Activated CD8-positive, alpha-beta T cell treated with anti-CD3 and anti-CD28 coated beads, Interleukin-2, amount 10 ng/mL, durations not matched to agents 7 days and 5 days (primary cell): ENCODE measurements at regions not wholly inside any gene's neighbourhood (a gene's known extent, or its start where the extent isn't known, plus 50 kb on each side); places are given as distances from the start of the nearest gene placed in this dataset.
A peak's percentile ranks its signal among the peaks of the same experiment; 100 is the strongest.

Experiments used
- ATAC-seq: fragments of 150-1000 bp; cut with Tn5 transposase; one replicate; pipeline ENCODE4 v1.10.0; 2021; ENCODE audit warnings: moderate library complexity
- CTCF ChIA-PET: fragments of 350-600 bp; sonication (Branson Sonifier 250); formaldehyde crosslinking; loops from one replicate; lab custom pipeline; 2021; ENCODE audit warnings: antibody characterized with exemption; lab: Charles Lee
- POLR2A ChIA-PET: fragments of 350-600 bp; sonication (Branson Sonifier 250); formaldehyde crosslinking; loops from one replicate; lab custom pipeline; 2021; ENCODE audit warnings: antibody characterized with exemption; lab: Charles Lee
- DNase-seq: peaks from one replicate; pipeline ENCODE4 v3.0.0-alpha.2; 2020
- H3K27ac Mint-ChIP-seq: one replicate; pipeline ENCODE4 v1.8.0; 2021; ENCODE audit warnings: mild to moderate bottlenecking, mixed read lengths
- H3K27me3 Mint-ChIP-seq: one replicate; pipeline ENCODE4 v1.8.0; 2021; ENCODE audit warnings: low read depth, mixed read lengths
- H3K36me3 Mint-ChIP-seq: one replicate; pipeline ENCODE4 v1.8.0; 2021; ENCODE audit warnings: low read depth, mixed read lengths
- H3K4me1 Mint-ChIP-seq: one replicate; pipeline ENCODE4 v1.8.0; 2021; ENCODE audit warnings: low read depth, mixed read lengths
- H3K4me3 Mint-ChIP-seq: one replicate; pipeline ENCODE4 v1.8.0; 2021; ENCODE audit warnings: mild to moderate bottlenecking, mixed read lengths
- H3K9me3 Mint-ChIP-seq: one replicate; pipeline ENCODE4 v1.8.0; 2022; ENCODE audit warnings: mixed read lengths; ENCODE audit not compliant: insufficient read depth

DNA sequence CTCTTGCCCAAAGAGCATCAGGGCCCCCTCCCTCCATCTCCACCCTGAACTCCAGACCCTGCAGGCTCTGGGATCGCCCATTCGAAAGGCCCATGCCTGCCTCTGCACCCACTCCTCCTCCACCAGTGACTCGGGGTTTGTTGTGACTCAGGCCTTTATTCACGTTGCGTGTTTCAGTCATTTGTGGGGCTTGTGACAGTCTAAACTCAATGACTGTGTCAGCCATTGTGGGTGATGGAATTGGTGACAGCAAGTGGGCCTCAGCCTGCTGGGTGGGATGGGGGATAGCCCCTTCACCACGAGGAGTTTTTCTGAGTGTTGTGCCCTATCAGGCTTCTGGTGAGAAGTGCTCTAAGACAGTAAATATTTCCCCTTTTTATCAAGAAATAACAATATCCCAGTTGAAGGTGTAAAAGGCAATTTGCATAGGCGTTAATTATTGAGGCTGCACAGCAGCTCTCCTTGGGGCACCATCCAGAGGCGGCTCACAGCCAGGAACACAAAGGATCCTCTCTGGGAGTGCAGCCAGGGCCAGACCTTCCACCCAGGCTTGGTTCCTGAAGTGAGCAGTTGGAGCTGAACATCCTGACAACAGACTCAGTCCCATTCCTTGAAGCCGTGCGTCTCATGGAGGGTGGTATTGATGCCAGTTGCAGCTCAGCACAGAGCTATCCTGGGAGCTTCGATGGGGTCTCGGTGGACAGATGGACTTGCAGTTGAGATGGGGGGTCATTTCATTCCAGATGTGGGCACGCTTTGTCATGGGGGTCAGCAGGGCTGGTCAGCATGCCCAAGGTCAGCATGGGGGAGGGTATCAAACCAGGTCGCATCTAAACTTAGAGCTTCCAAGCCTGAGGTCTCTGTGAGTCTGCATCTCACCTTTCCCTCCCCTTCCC lies 135.6 kb upstream of the CACNA1E start:
- no peak for ATAC-seq
- Mint-ChIP-seq H3K36me3 (no peaks in the 10 kb centered on the region), H3K27ac (no peak overlapping the region), H3K9me3 (no peaks in the 10 kb centered on the region), H3K27me3 (peaks cover 4% of the 10 kb centered on the region), H3K4me1 (peaks cover 12% of the 10 kb centered on the region), H3K4me3 (no peak overlapping the region)
- POLR2A ChIA-PET = no interaction called here
- CTCF ChIA-PET = interaction anchor here (1.0 to 1.5 kb wide), 2 partner anchors 77 to 157 kb away, joined by 3 to 4 read pairs; no protein-coding TSS in a partner anchor
- no peak for DNase-seq

- POLR2A ChIA-PET = no interaction called here
- H3K4me1 Mint-ChIP-seq = peaks cover 3% of the 10 kb centered on the region
- DNase-seq (no peak), ATAC-seq (no peak)
- no peaks in the 10 kb centered on the region for H3K9me3 Mint-ChIP-seq
- H3K27me3 Mint-ChIP-seq = no peaks in the 10 kb centered on the region
- H3K36me3 Mint-ChIP-seq = no peaks in the 10 kb centered on the region
- H3K4me3 Mint-ChIP-seq = no peak overlapping the region
- CTCF ChIA-PET = no interaction called here
- H3K27ac Mint-ChIP-seq = no peak overlapping the region
Observed at GRCh38 chr1:181349512-181349911, 133.8 kb upstream of the CACNA1E start.

DNA sequence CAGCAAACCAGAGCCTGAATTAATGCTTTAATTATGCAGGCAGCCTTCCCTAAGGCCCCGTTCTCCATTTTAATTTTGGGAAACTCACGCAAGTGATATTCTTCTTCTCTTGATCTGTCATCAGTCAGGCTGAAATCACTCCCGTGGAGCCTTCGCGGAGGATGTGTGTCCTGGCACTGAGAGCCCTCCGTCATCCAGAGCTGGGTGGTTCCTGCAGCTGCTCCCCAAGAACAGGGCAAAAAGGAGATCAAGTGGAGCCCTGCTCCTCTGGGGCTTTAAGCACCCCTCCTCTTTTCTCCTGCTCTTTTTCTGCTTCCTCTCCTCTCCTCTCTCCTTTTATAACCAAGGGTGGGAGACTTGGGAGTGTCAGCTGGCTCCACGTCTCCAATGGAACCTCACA lies 133.2 kb upstream of the CACNA1E start:
- Mint-ChIP-seq H3K9me3 (no peaks in the 10 kb centered on the region), H3K27me3 (no peaks in the 10 kb centered on the region), H3K4me3 (no peak overlapping the region), H3K36me3 (no peaks in the 10 kb centered on the region), H3K27ac (no peak overlapping the region), H3K4me1 (peaks cover 3% of the 10 kb centered on the region)
- ATAC-seq (no peak), DNase-seq (no peak)
- CTCF ChIA-PET = no interaction called here
- POLR2A ChIA-PET = no interaction called here

DNA sequence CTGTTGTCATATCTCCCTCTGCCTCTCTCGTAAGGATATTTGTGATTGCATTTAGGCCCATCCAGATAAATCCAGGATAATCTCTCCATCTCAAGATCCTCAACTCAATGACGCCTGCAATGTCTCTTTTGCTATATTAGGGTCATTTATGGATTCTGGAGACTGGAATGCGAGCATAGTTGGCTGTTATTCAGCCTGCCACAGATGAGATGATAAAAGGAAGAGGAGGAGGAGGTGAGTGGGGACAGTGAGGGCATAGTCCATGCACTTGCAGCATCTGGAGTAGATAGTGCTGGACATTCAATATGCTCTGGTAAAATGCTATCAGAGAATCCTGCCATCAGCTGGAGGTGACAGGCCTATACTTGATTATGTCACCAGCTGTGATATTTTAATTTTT lies 131.6 kb upstream of the CACNA1E start:
- no peak overlapping the region for H3K4me3 Mint-ChIP-seq
- no peaks in the 10 kb centered on the region for H3K36me3 Mint-ChIP-seq
- no peak overlapping the region for H3K27ac Mint-ChIP-seq
- ChIA-PET POLR2A (no interaction called here), CTCF (no interaction called here)
- DNase-seq (no peak), ATAC-seq (no peak)
- peaks cover 3% of the 10 kb centered on the region for H3K4me1 Mint-ChIP-seq
- no peaks in the 10 kb centered on the region for H3K27me3 Mint-ChIP-seq
- H3K9me3 Mint-ChIP-seq = no peaks in the 10 kb centered on the region

- H3K9me3 Mint-ChIP-seq = no peaks in the 10 kb centered on the region
- POLR2A ChIA-PET = no interaction called here
- CTCF ChIA-PET = no interaction called here
- H3K27ac Mint-ChIP-seq = no peak overlapping the region
- no peaks in the 10 kb centered on the region for H3K27me3 Mint-ChIP-seq
- no peak overlapping the region for H3K4me3 Mint-ChIP-seq
- DNase-seq (peak; percentile 15), ATAC-seq (no peak)
- no peaks in the 10 kb centered on the region for H3K36me3 Mint-ChIP-seq
- no peaks in the 10 kb centered on the region for H3K4me1 Mint-ChIP-seq
Observed at GRCh38 chr1:181352695-181353094, 130.6 kb upstream of the CACNA1E start.

DNA sequence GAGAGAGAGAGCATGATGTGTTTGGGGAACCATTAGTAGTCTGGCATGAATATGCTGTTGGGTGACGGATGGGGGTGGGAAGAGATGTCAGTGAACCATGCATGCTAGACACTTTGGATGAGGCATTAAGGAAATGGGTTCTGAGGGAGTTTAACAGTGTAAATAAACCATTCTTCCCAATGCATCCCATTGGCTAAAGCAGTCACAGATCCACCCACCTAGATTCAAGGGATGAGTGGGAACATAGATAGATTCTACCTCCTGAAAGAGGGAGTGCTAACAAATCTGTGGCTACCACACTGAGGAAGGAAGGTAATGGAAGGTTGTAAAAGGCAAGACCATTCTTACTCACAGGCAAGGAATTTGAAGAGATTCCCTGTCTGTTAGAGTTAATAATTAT lies 129.8 kb upstream of the CACNA1E start:
- POLR2A ChIA-PET = no interaction called here
- H3K4me1 Mint-ChIP-seq = no peaks in the 10 kb centered on the region
- H3K27ac Mint-ChIP-seq = no peak overlapping the region
- no peak for ATAC-seq
- no peak overlapping the region for H3K4me3 Mint-ChIP-seq
- DNase-seq = peak; percentile 6
- CTCF ChIA-PET = interaction anchor here (0.6 kb wide), 1 partner anchor 98 kb away, joined by 3 read pairs; no protein-coding TSS in a partner anchor
- H3K36me3 Mint-ChIP-seq = no peaks in the 10 kb centered on the region
- no peaks in the 10 kb centered on the region for H3K9me3 Mint-ChIP-seq
- H3K27me3 Mint-ChIP-seq = no peaks in the 10 kb centered on the region

DNA sequence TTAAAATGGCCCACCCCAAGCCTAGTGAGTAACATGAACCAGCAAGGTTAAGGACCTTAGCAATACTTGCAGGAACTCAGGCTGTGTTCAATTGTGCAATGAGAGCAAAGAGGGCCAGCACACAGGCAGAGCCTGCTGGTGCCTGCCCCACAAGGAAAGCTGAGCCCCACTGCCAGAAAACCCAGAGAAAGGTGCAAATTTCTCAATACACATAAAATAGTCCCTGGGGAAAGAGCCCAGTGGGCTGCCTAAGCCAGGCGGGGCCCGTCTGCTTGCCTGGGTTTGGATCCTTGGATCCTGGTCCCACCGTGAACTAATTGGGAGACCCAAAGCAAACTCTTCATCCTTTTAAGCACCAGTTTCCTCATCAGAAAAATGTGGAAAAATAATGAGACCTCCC lies 128.5 kb upstream of the CACNA1E start:
- POLR2A ChIA-PET = no interaction called here
- ATAC-seq (no peak), DNase-seq (peak; percentile 9)
- Mint-ChIP-seq H3K4me3 (no peak overlapping the region), H3K36me3 (no peaks in the 10 kb centered on the region), H3K4me1 (no peaks in the 10 kb centered on the region), H3K27ac (no peak overlapping the region), H3K9me3 (no peaks in the 10 kb centered on the region), H3K27me3 (no peaks in the 10 kb centered on the region)
- CTCF ChIA-PET = no interaction called here

- H3K4me1 Mint-ChIP-seq = no peaks in the 10 kb centered on the region
- no peak overlapping the region for H3K4me3 Mint-ChIP-seq
- ChIA-PET POLR2A (interaction anchor here (0.7 kb wide), 1 partner anchor 1658 kb away, joined by 4 read pairs; no protein-coding TSS in a partner anchor), CTCF (no interaction called here)
- H3K9me3 Mint-ChIP-seq = no peaks in the 10 kb centered on the region
- no peaks in the 10 kb centered on the region for H3K27me3 Mint-ChIP-seq
- no peak for DNase-seq
- H3K27ac Mint-ChIP-seq = no peak overlapping the region
- ATAC-seq = no peak
- no peaks in the 10 kb centered on the region for H3K36me3 Mint-ChIP-seq
Observed at GRCh38 chr1:181356505-181357340, 126.6 kb upstream of the CACNA1E start.

DNA sequence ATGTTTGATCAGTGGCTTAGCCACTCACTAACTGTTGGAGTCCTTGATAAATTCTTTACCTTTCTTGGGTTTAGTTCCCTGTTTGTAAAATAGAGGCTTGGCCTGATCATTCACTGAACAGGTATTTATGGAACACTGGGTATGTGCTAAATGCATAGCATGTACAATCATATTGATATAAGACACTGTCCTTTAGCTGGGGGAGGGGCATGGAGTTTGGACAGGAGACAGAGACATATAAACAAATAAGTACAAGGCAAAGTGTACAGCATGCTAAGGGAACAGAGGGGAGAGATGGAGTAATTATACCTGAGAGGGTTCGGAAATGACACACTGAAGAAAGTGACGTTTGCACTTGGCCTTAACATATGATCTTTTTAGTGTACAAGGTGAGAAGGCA lies 124.3 kb upstream of the CACNA1E start:
- Mint-ChIP-seq H3K4me3 (no peak overlapping the region), H3K27me3 (no peaks in the 10 kb centered on the region), H3K9me3 (no peaks in the 10 kb centered on the region), H3K36me3 (no peaks in the 10 kb centered on the region), H3K4me1 (no peaks in the 10 kb centered on the region), H3K27ac (no peak overlapping the region)
- peak; percentile 15 for DNase-seq
- ATAC-seq = no peak
- POLR2A ChIA-PET = no interaction called here
- CTCF ChIA-PET = no interaction called here

GRCh38 chr1:181364801-181365200 lies 118.5 kb upstream of the CACNA1E start:
- H3K9me3 Mint-ChIP-seq = no peaks in the 10 kb centered on the region
- ATAC-seq (no peak), DNase-seq (no peak)
- no peak overlapping the region for H3K27ac Mint-ChIP-seq
- no peaks in the 10 kb centered on the region for H3K27me3 Mint-ChIP-seq
- ChIA-PET CTCF (no interaction called here), POLR2A (no interaction called here)
- no peaks in the 10 kb centered on the region for H3K4me1 Mint-ChIP-seq
- H3K36me3 Mint-ChIP-seq = no peaks in the 10 kb centered on the region
- no peak overlapping the region for H3K4me3 Mint-ChIP-seq

GRCh38 chr1:181366910-181367309 lies 116.4 kb upstream of the CACNA1E start:
- ChIA-PET POLR2A (no interaction called here), CTCF (interaction anchor here (1.0 kb wide), 1 partner anchor 18 kb away, joined by 4 read pairs; no protein-coding TSS in a partner anchor)
- no peak for ATAC-seq
- no peak overlapping the region for H3K4me3 Mint-ChIP-seq
- no peak overlapping the region for H3K27ac Mint-ChIP-seq
- H3K9me3 Mint-ChIP-seq = peaks cover 3% of the 10 kb centered on the region
- H3K27me3 Mint-ChIP-seq = no peaks in the 10 kb centered on the region
- no peak for DNase-seq
- no peaks in the 10 kb centered on the region for H3K4me1 Mint-ChIP-seq
- H3K36me3 Mint-ChIP-seq = no peaks in the 10 kb centered on the region

GRCh38 chr1:181369416-181369815 lies 113.9 kb upstream of the CACNA1E start:
- ATAC-seq = no peak
- DNase-seq = no peak
- CTCF ChIA-PET = no interaction called here
- Mint-ChIP-seq H3K4me1 (no peaks in the 10 kb centered on the region), H3K4me3 (no peak overlapping the region), H3K9me3 (peaks cover 10% of the 10 kb centered on the region), H3K27me3 (no peaks in the 10 kb centered on the region), H3K27ac (no peak overlapping the region), H3K36me3 (no peaks in the 10 kb centered on the region)
- POLR2A ChIA-PET = no interaction called here
